ENCODE measurements at regions not wholly inside any gene's neighbourhood (a gene's known extent, or its start where the extent isn't known, plus 50 kb on each side); places are given as distances from the start of the nearest gene placed in this dataset.
"Not testable (repeated sequence)": the region's sequence is repeated elsewhere in the genome, so short reads cannot be mapped to it uniquely, and the experiment has no call there.

DNA sequence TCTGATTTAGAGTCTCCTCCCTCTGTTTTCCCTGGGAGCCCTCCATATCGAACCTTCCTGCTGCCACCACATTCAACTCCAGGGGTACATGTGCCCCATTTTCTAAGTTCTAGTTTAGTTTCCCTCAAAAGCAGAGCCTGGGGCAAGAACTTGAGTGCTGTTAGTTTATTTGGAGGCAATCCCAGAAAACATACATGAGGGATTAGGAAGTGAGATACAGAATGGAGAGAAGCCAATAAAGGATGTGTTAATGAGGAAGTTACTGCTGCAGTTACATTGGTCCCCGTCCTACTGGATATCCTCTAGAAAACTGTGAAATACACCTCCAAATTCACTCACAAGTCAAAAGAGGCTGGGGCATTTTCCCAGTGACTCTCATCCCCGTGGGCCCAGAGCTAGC is 159.4 kb upstream of the SMARCA2 start:
- ATAC-seq, result no peak
- DNase-seq (ENCODE audit: low spot score), result no peak
- intact Hi-C loops (cut with DNase I), result no loop called here

DNA sequence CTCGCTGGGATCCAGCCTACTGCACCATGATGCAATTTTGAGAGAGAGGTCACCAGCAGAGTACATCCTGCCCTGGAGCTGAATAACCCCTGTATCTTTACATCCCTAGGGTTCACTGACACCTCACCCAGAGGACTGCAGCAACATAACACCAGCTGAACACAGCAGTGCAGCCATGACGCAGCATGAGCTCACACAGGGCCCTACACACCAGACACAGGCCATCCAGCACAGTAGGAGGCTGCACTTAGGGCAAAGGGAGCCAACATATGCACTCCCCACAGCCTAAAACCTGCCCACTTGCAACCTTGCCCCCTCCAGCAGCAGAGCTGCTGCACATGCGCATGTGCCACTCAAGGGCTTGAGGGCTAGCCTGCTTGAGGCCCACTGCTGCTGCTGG is 157.3 kb upstream of the SMARCA2 start:
- intact Hi-C loops (cut with DNase I), result no loop called here
- no peak for DNase-seq (ENCODE audit: low spot score)
- no peak for ATAC-seq

DNA sequence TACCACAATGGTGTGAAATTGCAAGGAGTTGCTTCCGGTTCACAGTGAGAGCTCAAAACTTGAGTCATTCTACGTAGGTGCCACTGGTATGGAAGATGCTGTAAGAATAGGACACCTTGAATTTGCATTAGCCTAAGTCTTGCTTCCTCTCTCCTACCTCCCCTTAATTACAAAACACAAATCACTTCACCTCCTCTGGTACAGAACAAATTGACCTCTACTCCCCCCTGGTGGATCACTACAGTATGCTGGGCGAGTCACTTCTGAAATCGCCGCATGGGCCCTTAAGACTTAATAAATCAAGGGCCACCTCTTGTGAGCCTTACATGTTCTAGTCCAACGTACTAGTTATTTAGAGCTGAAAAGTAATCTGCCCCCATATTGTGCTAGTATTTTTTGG is 145.3 kb upstream of the SMARCA2 start:
- no peak for ATAC-seq
- DNase-seq (ENCODE audit: low spot score), result no peak
- intact Hi-C loops (cut with DNase I), result no loop called here

DNA sequence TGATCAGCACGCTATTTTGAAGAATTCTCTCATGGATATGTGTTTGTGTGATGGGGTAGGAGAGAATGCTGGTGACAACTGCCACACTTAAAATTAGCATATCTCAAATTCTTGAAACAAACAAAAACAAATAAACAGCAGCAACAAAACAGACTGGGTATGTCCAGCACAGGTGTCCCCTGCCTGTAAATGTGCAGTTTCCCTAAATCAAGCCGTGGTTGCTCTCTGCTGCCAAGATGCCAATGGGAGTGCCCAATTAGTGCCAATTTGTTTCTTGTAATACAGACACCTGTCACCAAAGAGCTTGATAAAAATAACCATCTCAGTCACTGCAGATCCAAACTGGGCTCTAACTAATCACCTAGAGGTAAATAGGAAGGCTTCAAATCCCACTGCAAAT is 144.2 kb upstream of the SMARCA2 start:
- DNase-seq (ENCODE audit: low spot score) (no peak), ATAC-seq (no peak)
- intact Hi-C loops (cut with DNase I), result no loop called here

DNA sequence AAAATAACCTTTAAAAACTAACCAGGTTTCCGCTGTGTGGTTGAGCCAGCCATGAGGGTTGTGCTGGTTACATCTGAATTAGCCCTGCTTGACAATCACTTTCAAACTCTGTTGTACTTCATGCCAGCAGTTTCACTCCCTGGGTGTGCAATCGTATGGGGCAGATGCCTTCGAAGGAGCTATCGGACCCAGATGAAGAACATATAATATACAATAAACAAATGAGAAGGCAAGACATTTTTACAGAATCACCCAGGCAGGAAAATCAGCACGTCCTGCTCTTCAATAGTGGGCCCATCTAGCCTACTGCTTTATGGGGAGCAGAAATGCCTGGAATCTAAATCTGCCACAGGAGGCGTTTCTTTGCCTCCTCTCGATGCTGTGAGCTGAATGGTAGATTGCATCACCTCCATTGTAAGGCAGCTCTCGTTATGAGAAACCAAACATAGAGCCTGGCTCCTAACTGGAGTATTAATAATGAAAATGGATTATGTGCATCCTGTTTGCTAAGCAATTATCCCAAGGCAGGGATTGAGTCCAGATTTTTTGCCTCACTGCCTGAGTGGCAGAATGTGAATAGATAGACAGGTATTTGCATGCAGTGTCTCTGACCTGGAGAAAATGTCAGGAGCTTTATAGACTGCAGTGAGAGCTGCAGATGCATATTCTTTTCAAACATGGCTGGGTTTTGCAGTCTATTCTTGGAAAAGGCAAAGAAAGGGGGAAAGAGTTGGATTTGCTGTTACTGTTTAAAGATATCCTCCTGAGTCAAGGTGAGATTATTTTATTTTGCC is 143.3 kb upstream of the SMARCA2 start:
- DNase-seq (ENCODE audit: low spot score) (no peak), ATAC-seq (no peak)
- intact Hi-C loops (cut with DNase I), result no loop called here

DNA sequence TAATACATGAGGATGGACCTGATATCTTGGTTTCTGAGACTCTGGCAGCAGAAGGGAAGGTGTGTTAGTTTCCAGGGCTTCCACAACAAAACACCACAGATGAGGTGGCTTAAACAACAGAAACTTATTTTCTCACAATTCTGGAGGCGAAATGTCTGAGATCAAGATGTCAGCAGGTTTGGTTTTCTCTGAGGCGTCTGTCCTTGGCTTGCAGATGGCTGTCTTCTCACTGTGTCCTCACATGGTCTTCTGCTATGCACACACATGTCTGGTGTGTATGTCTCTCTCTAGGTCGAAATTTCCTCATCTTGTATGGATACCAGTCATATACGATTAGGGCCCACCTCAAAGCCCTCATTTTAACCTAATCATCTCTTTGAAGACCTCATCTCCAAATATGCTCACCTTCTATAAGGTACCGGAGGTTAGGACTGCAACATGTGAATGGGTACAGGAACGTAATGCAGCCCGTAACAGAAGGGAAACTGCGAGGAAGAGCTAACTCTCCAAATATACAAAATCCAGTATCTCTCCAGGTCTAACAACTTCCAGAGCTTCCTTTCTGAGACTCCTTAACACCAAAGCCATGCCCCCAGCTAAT is 139.8 kb upstream of the SMARCA2 start:
- intact Hi-C loops (cut with DNase I), result no loop called here
- DNase-seq (ENCODE audit: low spot score) (no peak), ATAC-seq (no peak)

DNA sequence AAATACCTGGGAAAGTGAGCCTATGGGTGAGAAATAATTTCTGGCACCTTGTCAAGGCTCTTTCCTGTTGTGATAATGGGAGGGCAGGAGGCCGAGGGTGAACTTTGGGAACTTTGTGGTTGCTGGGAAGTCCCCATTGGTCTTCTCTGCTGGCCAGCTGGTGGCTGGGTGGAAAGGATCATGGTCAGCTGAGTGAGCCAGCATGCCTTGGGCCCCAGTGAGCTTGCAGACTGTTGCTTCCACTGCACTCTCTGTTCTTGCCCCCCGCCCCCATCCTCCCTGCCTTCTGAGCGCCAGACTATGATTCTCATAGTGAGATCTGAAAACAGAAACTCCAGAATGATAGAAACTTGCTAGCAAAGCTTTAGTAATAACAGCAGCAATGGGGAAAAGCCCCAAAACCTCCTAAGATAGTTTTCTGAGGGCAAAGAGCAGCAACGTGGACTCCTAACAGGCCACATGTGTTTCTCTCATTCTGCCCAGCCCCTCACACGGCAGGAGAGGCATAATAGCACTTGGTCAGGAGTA is 139.2 kb upstream of the SMARCA2 start:
- no peak for ATAC-seq
- DNase-seq (ENCODE audit: low spot score), result no peak
- intact Hi-C loops (cut with DNase I), result no loop called here

DNA sequence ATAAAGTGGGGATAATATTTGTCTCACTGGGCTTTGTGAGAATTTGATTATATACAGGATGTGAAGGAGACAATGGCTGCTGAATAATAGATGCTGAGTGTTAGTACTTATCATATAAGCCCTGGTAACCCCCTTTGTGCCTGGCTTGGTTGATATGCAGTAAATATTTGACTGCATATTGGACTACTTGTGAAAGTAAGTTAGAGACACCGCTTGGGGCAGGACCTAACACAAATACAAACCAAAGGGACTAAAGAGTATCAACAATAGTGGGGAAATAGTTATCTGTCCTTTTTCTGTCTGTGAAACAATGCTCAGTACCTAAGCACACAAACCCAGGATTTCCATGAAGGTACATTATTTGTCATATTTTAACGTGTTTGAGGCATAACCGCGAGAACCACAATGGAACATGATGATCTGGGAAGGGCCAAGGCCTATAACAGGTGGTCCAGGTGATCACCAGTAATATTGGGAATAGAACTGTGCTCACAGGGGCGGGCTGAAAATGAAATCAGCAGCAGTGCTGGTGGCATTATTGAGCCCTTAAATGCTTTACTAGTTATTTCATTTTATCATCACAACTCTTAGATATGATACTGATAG is 138.2 kb upstream of the SMARCA2 start:
- ATAC-seq (no peak), DNase-seq (ENCODE audit: low spot score) (no peak)
- intact Hi-C loops (cut with DNase I), result no loop called here

DNA sequence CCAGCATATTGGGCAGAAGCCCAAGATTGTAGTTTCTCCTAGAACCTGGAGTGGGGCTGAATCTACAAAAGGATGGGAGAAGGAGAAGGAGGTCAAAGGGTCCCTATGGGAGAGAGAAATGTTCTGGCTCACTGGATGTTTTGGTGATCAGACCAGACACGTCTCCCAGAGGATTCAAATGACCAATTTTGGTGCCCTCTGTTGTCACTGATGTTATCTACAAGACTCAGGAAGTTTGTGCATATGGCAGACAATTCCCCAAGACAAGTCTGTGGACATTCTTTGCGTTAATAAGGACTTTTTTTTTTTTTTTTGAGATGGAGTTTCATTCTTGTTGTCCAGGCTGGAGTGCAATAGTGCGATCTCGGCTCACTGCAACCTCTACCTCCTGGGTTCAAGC is 137.2 kb upstream of the SMARCA2 start:
- no peak for ATAC-seq
- intact Hi-C loops (cut with DNase I), result no loop called here
- no peak for DNase-seq (ENCODE audit: low spot score)

DNA sequence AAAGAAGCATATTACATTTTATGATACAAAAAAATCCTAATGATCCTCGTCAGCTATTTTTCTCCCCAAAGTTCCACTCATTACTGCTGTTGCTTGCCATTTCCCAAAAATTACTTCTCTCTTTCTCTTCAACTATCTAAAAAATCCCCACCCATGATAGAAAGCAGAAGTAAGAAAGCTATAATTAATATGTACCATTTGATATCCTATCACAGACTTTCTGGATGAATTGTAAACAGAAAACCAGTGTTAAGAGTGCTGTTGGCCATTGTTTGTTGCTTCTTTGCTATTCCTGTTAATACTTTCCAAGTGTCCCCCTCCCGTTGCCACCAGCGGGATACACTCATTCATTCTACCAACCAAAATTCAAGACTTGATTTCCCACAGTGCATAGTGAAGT is 136.3 kb upstream of the SMARCA2 start:
- intact Hi-C loops (cut with DNase I), result no loop called here
- DNase-seq (ENCODE audit: low spot score) (no peak), ATAC-seq (no peak)

DNA sequence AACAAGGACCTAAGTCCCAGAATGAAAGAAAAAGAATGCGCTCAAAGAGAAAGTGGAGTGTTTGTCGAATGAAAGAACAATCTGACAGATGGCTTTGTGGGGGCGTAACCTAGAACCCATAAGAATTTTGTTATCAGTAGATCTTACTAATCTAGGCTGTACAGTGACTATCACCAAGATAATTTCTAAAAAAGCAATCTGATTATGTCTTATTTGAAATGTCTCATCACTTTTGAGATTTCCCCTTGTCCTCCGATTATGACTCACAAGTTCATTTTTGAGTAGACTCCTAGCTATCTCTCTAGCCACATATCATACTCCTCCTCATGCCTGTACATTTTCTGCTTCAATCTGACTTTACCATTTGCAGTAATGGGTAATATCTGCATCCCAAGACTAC is 135.6 kb upstream of the SMARCA2 start:
- intact Hi-C loops (cut with DNase I), result no loop called here
- no peak for DNase-seq (ENCODE audit: low spot score)
- ATAC-seq, result no peak

DNA sequence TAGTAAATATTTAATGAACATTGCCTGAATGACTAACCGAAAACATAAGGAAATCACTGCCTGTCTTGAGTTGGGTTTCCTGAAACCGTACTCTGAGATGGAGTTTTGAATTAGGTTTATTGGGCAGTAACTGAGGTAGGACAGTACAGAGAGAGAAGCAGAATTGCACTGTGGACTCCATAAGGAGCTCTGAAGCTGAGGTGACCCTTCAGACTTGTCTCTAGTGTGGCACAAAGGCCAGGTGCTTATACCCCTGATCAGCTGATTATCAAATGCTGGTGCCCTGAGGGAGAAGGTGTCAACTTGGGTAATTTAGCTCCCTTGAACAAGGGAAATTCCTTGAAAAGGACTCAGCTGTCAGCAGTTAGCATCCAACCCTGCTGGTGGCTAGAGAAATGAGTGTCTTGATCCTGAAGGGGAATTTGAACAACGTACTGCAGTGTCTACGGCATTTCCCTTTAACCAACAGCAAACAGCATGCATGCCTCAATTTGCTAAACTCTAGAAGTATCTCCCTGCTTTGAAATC is 135.0 kb upstream of the SMARCA2 start:
- no peak for DNase-seq (ENCODE audit: low spot score)
- intact Hi-C loops (cut with DNase I), result no loop called here
- ATAC-seq, result no peak

DNA sequence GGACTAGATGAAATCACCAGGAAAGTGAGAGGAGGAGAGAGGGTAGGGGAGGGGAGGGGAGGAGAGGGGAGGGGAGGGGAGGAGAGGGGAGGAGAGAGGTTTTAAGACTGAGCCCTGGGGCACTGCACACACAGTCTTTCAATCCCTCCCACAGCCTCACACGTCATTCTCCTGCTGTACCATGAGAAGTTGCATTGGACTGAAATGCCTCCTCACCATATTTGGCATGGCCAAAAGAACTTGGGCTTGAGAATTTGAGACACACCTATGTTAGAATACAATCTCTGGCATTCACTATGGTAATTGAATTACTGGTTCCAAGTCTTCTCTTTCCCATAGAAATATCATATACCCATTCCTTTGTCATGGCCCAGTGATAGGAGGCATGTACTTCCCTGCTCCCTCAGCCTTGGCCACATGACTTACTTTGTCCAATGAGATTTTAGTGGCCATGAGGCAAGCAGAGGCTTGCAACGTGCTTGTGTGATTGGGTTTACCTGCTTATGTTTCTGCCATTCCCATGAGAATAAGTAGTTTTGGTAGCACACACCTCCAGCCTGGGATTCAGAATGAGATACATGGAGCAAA is 133.3 kb upstream of the SMARCA2 start:
- DNase-seq (ENCODE audit: low spot score), result no peak
- ATAC-seq, result no peak
- intact Hi-C loops (cut with DNase I), result no loop called here

DNA sequence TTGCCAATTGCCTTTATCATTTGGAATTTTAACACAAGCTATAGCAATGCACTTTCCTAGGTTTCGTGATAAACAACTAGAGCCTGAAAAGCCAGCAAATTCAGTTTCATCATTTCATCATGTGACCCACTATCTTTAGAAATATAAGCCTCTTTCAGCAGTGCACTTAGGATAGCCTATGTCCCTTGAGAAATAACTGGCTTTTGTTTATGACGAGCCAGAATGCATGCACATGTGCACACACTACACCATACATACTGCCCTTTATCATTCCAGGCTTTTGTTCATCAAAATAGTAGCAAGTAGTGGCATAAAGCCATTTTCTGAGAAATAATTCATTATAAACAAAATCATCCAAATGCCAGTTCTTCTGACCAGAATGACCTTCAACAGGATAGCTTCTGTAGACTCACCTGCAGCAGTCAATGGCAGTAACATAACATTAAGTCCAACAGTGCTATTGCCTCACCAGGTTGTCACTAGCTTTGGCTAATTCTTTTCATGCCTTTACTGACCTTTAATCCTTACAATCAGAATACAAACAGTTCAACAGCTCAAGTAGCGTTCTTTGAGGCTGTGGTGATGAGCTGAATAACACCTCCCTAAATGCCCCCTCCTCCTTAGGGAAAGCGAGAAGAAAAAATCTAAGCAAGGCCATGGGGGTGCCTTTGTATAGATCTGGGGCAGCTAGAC is 132.3 kb upstream of the SMARCA2 start:
- DNase-seq (ENCODE audit: low spot score) (no peak), ATAC-seq (no peak)

DNA sequence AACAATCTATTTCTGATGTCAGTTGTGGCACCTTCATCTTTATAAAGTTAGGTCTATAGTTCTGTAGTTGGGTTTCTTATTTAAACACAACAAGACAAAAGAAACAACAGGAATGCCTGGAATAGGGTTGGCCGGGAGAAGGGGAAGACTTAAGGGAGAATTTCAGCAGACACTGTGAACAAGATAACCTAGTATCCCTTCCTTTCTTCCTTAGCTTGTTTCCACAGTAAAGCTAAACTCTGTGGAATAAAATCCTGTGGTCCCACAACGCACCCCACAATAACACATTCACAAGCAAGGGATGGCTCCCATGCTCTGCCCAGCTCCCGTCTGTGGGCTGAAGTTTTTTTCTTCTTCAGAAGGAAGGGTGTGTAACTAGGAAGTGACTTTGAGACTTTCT is 124.9 kb upstream of the SMARCA2 start:
- intact Hi-C loops (cut with DNase I), result no loop called here
- no peak for DNase-seq (ENCODE audit: low spot score)
- no peak for ATAC-seq

More for the DNA sequence above, 132.3 kb upstream of the SMARCA2 start:
- intact Hi-C loops (cut with DNase I), result no loop called here

DNA sequence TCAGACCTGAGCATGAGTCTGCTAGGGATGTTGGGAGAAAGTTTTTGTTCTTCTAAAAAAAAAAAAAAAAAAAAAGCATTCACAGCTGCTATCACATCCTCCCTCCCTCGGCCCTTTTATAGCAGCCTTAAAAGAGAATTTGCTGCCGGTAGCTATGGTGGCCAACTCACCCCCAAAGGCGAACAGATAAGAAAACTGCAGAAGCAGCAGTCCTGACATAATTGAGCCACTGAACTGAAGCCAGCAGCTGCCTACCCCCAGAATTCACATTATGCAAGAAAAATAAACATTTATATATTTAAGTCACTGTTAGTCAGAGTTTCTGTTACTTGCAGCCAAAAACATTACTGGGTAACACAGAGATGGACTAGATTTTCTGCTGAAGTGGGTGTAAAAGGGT is 124.3 kb upstream of the SMARCA2 start:
- intact Hi-C loops (cut with DNase I), result no loop called here
- ATAC-seq, result no peak
- DNase-seq (ENCODE audit: low spot score), result no peak

DNA sequence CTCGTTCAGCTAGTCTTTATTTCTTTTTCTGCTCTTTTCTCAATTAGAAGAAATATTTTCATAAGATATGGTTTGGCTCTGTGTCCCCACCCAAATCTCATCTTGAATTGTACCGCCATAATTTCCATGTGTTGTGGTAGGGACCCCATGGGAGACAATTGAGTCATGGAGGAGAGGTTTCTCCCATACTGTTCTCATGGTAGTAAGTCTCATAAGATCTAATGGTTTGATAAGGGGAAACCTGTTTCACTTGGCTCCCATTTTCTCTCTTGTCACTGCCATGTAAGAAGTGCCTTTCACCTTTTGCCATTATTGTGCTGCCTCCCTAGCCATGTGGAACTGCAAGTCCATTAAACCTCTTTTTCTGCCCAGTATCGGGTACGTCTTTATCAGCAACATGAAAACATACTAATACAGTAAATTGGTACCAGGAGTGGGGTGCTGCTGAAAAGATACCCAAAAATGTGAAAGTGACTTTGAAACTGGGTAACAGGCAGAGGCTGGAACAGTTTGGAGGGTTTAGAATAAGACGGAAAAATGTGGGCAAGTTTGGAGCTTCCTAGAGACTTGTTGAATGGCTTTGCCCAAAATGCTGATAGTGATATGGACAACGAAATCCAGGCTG is 112.0 kb upstream of the SMARCA2 start:
- DNase-seq (ENCODE audit: low spot score); ATAC-seq; intact Hi-C loops (cut with DNase I): not testable (repeated sequence)

DNA sequence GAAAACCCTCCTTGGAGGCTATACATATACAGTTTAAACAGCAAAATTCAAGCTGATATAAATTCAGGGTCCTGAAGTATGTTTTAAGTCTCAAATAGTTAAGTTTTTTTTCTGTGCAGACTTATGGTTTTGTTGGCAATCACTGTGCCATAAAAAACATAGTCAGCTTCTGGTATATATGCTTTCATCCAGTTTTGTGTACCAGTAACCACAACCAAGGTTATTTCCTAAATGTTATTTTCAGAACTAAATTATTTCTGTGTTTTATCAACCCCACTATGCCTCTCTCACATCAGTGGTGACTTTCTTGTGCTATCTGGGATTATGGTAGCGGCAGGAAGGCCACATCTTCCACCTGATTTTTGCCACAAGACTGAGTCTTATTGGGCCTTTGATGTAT is 107.7 kb upstream of the SMARCA2 start:
- no peak for ATAC-seq
- intact Hi-C loops (cut with DNase I), result no loop called here

DNA sequence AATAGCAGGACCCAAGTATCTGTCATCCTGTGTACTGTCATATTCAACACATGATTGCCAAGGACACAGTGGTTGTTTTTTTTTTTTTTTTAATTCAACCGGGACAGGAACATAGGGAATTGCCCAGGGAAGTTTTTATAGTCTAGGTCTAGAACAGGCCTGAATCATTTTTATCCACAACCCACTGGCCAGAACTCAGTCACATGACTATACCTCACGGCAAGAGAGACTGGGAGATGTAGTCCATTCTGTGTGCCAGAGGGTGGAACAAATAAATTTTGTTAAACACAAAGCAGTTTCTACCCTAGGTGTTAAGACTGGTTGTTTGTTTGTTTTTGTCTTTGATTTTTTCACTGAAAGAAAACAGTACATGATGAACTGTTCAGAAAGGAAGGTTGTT is 105.8 kb upstream of the SMARCA2 start:
- intact Hi-C loops (cut with DNase I), result no loop called here

More for the DNA sequence above, 107.7 kb upstream of the SMARCA2 start:
- no peak for DNase-seq (ENCODE audit: low spot score)

More for the DNA sequence above, 105.8 kb upstream of the SMARCA2 start:
- no peak for ATAC-seq
- DNase-seq (ENCODE audit: low spot score), result no peak

Measured in sciatic nerve (tissue), 2 donors.